Urothelium cell line (cell line): ENCODE measurements at regions not wholly inside any gene's neighbourhood (a gene's known extent, or its start where the extent isn't known, plus 50 kb on each side); places are given as distances from the start of the nearest gene placed in this dataset.
"Not testable (repeated sequence)": the region's sequence is repeated elsewhere in the genome, so short reads cannot be mapped to it uniquely, and the experiment has no call there.

Experiments used
- DNase-seq: peaks from one replicate; pipeline ENCODE4 v3.0.0; 2011; ENCODE audit warnings: low spot score, mixed read lengths
- FAIRE-seq: peaks from 2 replicates; lab custom pipeline; 2011; peaks lifted over from hg19 to GRCh38; lab: Jason Lieb, UNC

DNA sequence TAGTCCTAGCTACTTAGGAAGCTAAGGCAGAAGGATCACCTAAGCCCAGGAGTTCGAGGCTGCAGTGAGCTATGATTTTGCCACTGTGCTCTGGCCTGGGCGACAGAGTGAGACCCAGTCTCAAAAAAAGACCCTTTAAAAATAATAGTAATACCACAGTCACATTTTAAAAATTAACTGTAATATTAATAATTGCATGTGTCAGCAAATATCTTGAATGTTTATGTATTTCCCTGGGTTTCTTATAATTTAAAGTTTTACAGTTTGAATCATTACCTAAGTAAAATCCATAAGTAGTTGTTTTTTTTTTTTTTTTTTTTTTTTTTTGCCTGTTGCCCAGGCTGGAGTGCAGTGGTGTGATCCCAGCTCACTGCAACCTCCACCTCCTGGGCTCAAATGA is 69.2 kb downstream of the LYZL2 start:
- FAIRE-seq (no peak), DNase-seq (no peak)

DNA sequence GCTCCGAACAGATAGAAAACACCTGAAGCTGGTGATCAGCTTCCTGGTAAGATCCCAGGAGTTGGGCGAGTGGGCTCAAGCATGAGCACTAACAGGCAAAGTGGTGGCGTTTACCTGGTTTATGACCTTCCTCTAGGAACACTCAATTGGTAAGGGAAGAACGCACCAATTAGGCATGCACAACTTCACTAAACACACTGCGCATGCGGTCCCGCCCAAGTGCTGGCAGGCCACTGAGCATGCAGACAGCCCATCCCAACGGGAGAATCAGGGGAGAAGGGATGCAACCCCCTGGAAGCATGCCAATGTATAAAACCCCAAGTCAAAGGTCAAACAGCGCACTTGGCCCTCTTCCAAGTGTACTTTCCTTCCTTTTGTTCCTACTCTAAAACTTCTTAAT is 70.4 kb downstream of the LYZL2 start:
- DNase-seq = no peak

DNA sequence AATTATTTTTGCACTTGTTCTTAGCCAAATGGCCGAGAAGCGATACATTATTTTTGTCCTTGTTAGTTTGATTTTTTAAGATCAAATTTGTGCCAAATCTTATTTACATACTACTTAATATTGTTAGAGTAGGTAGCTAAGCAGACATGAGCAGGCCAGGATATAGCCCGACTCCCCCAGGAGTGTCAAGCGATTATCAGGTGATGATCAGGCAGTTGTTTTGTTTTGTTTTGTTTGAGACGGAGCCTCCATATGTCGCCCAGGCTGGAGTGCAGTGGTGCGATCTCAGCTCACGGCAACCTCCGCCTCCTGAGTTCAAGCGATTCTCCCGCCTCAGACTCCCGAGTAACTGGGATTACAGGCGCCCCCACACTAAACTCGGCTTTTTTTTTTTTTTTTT is 71.1 kb downstream of the LYZL2 start:
- FAIRE-seq (no peak), DNase-seq (no peak)

More for the DNA sequence above, 70.4 kb downstream of the LYZL2 start:
- peak; percentile 79 for FAIRE-seq

DNA sequence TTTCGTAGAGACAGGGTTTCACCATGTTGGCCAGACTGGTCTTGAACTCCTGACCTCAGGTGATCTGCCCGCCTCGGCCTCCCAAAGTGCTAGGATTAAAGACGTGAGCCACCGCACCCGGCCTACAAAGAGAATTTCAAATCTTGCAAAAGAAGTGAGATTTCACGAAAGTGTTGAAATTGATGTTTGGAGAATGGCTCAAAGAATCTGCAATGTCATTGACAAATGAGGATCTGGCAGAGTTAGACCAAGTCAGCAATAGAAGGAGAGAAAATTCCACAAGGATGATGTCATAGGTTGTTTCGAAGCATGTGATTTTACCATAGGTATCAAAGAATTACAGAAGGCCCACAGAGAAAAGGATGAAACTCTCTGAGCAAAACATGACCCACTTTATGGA is 71.7 kb downstream of the LYZL2 start:
- DNase-seq = peak; percentile 54
- FAIRE-seq = no peak

DNA sequence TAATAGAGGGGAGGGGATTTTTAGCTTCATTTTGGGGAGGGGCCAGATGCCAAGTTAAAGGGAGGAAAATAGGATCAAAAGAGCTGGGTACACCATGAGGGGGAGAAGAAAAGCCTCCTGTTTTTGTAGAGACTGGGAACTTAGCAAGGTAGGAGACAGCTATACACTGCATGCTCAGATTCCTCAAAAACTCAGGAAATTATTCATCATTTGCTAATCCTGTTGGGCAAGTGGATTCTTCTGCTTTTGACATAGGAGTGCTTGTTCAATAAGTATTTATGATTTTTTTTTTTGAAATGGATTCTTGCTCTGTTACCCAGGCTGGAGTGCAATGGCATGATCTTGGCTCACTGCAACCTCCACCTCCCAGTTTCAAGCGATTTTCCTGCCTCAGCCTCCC is 73.4 kb downstream of the LYZL2 start:
- FAIRE-seq (no peak), DNase-seq (no peak)

DNA sequence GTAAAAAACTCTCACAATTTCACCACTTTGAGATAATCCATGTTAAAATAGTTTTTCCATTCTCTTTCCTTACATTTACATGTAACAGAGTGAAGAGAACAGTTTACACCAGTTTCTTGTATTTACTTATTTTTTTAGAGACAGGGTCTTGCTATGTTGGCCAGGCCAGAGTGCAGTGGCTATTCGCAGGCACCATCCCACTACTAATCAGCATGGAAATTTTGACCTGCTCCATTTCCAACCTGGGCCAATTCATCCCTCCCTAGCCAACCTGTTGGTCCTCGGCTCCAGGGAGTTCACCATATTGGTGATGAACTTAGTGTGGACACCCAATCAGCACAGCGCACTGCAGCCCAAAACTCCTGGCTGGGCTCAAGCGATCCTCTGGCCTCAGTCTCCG is 74.1 kb downstream of the LYZL2 start:
- no peak for DNase-seq
- FAIRE-seq = no peak

DNA sequence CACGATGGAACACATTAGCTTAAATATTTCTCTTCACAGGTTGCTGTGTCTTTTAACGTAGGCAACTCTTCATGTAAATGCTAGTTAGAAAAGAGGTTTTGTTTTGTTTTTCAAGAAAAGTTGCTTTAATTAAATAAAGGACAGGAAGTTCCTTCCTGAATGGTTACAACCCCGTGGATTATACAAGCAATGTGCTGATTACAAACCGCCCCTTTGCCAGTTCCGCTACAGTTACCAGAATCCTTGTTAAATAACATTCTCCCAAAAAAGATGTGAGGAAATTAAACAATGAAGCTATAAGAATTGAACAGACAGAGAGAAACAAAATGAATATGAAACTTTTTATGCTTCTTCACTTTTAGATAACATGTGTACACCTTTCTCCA is 75.1 kb downstream of the LYZL2 start:
- no peak for FAIRE-seq
- no peak for DNase-seq

DNA sequence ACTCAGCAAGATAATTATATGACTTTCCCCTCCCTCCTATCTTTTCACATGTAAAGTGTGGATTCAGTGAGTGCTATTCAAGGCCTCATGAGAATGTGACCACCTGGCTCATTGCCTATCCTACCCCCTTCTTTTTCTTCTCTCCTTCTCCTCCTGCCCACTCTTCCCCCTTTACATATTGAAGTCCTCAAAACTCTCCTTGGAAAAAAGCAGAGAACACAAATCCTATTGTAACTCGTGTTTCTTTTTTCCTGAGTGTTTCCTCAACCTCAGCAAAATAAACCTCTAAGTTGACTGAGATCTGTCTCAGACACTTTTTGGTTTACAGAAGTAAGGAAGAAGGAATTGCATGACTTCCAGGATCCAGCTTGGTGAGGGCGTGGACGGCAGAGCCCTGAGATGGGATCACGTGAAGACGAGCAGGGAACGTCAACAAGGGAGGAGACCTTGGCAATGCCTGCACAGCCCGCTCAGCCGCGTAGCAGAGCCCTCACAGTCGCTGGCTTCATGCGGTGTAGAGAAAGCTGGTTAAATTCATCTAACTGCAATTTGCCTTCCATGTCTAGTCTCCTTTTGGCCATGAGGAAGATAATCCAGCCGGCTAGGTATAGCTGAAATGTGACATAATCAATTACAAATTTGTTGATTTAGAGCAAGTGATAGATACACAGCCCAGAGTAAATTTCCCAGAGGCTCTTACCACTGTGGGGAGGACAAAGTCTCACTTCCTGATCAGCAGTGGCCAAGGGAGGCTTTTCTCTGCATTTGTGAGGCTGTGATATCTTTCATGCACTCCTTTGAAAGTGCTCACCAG is 75.7 kb downstream of the LYZL2 start:
- DNase-seq = no peak

DNA sequence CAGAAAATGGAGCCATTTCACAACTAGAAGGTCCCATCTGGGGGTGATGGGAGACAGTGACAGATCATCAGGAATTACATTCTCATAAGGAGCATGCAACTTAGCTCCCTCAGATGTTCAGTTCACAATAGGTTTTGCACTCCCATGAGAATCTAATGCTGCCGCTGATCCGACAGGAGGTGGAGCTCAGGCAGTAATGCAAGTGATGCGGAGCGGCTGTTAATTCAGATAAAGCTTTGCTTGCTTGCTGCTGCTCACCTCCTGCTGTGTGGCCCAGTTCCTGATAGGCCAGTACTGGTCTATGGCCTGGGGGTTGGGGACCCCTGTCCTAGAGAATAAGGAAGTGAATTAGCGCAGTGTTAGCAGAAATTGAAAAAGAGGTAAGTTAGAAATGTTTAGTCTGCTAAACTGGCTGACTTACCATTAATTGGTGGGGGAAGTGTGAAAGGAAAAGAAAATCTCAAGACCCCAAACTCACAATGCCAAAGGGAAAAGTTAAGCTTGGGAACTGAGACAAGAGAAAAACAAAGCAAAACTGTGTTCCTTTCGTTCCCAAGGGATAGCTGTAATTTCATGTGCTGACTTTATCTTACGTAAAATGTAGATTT is 76.4 kb downstream of the LYZL2 start:
- DNase-seq = no peak
- FAIRE-seq = no peak

More for the DNA sequence above, 75.7 kb downstream of the LYZL2 start:
- FAIRE-seq = no peak

DNA sequence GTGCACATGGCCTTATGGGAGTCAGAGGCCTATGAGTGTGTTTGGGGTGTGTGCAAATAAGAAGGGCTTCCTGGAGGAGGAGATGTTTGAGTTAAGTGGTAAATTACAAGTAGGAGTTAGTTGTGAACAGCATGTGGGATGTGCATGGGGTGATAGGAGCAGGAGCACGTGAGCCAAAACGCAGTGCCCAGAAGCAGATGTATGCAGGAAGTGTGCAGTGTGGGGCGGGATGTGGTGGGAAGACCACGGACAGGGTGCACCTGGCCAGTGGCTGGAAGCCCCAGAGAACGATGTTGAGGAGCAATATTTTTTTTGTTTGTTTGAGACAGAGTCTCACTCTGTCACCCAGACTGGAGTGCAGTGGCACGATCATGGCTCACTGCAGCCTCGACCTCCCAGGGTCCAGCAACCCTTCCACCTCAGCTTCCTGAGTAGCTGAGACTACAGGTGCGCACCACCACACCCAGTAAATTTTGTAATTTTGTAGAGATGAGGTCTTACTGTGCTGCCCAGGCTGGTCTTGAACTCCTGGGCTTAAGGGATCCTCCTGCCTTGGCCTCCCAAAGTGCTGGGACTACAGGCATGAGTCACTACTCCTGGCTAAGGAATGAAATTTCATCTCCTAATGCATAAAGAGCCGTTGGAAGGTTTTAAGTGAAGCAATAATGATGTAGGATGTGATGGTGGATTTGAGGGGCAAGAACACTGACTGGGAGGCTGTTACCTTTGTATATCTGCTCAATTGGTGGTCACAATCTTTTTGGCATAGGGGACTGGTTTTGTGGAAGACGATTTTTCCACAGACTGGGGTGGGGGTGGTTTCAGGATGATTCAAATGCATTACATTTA is 78.4 kb downstream of the LYZL2 start:
- FAIRE-seq = no peak
- DNase-seq = no peak

DNA sequence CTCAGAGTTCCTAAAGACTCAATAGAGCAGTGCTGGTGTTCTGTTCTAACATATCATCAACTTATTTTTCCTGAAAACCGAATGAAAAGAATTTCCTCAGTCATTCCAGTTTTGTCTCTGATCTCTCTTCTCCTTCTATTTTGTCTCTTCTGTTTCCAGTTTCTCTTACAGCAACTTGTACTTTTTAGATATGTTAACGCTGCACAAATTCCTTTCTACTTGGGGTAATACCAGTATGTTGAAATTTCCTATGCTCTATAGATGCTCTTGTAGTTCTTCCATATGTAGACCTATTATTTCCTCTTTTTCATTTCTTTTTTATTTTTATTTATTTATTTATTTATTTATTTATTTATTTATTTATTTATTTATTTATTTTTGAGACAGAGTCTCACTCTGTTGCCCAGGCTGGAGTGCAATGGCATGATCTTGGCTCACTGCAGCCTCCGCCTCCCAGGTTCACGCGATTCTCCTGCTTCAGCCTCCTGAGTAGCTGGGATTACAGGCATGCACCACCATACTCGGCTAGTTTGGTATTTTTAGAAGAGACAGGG is 80.3 kb downstream of the LYZL2 start:
- DNase-seq, FAIRE-seq: not testable (repeated sequence)

DNA sequence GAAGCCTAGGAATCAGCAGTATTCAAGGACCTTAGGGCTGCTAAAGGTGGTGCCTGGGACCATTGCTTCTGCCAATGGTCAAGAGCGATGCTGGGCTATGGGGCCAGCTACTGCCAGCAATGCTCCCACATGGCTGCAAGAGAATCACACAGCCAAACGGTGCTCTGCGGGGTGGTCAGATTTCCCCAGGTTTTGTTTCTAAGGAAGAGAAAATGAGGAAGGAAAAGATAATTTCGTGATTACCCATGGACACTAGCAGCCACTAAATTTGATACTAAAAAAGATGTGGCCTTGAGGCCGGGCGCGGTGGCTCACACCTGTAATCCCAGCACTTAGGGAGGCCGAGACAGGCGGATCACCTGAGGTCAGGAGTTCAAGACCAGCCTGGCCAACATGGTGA is 83.0 kb downstream of the LYZL2 start:
- DNase-seq = no peak
- no peak for FAIRE-seq

DNA sequence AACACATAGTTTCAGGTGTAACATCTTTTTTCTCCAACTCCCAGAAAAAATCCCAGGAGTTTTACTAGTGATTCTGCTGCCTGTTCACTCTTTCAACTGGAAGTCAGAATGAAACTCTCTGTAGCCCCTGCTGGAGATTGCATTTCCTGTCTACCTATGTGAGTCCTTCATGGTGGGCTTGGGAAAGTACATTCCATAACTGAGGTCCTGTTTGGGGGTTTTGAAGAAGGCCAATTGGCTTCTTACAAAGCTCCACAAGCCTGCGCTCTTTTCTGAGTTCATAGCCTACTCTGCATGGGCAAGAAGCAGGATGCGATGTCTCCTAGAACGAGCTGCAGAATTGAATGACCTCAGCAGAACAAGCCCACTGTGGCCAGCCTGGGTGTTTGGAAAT is 86.7 kb downstream of the LYZL2 start:
- FAIRE-seq = no peak
- DNase-seq = no peak

DNA sequence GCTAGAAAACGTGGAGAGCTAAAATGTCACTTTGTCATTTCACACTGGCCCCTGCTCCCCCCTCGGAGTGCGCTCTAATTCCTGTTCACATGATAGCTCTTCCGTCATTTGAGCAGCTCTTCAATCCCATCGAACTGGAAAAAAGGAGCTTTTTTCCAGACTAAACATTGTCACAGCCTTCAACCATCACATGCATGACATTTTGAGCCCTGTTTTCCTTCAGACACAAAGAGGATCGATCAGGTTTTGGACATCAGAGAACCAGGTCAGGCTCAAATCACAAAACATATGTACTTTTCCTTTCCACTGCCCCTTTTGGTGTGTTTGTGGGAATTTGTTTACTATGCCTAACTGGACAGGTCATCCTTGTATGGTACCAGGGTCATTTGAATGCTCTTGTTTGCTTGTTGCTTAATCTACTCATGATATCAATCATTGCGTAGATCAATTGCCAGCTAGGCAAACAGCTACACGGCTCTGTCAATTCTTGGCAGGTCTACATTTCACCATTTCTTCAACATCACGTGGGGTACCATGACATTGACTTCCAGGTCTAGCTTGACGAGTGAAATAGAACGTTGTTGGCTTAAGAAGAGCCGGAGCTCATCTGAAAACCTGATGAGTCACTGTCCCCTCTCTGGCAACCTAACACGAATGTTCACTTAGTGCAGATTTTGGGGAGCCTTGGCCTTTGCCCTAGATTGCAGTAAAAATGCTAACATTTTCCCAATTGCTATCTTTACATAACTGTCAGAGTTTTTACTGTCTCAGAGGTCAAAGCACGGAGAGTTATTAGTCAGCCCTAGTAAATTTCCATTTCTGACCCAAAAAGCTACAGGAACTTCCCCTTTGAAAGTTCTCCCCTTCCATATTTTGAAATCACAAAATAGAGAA is 87.3 kb downstream of the LYZL2 start:
- FAIRE-seq (no peak), DNase-seq (no peak)

DNA sequence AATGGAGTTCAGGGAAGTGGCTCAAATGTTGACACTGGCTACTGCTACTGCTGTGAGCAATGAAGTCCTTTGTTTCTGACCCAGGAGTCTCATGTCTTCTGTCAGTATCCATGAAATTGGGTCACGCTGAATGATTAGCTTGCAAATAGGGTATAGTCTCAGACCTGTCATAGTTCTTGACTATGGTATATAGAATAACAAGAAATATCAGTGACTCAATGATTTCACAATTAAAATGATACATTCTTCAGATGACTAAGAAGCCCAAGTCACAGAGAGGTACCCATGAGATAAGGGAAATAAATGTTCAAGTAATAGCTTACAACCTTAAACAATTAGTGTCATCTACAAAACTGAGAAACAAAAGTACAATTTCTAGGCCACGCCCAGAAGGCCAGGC is 89.3 kb downstream of the LYZL2 start:
- peak; percentile 32 for FAIRE-seq
- DNase-seq = no peak

DNA sequence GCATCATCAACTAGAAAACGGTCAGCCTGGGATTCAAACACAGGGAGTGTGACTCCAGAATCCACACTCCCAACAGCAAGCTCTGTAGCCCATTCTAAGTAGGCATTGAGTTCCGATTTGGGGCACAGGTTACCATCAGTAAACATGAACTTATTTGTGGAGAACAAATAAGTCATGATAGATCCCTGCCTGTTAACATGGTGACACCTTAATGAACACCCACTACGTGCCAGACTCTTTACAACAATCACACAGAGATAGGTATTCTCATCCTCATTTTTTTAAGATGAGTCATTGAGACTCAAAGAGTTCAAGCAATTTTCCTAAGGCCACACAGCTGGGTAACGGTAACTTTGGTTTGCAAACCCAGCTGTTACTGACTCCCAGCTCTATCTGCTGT is 91.5 kb downstream of the LYZL2 start:
- FAIRE-seq (peak; percentile 42), DNase-seq (peak; percentile 73)

DNA sequence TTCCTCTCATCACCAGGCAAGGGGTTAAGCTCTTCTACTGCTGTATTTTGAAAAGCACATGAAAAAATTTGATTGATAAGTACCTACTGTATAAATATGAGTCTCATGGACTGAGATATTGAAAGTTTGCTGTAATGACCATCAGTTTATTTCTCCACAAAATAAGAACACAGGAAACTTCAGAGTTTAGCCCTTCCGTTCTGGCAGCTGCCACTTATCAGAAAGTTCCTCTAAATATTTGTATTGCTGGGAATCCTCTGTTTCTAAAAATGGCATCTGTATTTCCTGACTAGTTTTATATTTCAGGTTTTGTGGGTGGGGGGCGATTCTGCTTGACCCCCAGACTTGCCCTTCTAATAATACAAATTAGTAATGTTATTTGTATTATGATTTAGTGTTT is 92.0 kb downstream of the LYZL2 start:
- no peak for FAIRE-seq
- DNase-seq = no peak

DNA sequence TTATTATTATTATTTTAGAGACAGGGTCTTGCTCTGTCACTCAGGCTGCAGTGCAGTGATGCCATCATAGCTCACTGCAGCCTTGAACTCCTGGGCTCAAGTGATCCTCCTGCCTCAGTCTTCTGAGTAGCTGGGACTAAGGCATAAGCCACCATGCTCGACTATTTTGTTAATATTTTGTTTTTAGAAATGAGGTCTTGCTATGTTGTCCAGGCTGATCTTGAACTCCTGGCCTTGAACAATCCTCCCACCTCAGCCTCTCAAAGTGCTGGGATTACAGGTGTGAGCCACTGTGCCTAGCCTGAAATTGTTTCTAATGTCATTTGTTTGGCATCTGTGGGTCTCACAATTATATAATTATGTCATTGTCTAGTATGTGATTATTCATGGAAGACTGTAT is 92.4 kb downstream of the LYZL2 start:
- FAIRE-seq = not testable (repeated sequence)

DNA sequence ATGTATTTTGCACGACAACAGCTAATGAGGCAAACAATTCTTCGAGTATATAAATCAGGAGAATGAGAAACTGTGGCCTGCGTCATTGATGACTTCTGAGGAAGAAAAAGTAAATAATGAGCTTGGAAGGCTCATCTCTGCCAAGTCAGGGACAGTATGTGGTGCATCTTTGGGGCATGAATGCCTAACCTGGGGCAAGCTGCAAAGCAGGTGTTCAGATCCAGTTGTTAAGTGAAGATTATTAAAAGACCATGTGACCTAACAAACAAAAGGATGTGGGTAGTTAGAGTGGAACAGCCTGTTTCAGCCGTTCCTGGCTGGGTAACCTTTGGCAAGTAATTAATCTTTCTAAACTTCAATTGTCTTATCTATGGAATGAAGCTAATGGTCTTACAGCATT is 93.0 kb downstream of the LYZL2 start:
- DNase-seq = no peak
- no peak for FAIRE-seq

More for the DNA sequence above, 92.4 kb downstream of the LYZL2 start:
- DNase-seq = not testable (repeated sequence)

DNA sequence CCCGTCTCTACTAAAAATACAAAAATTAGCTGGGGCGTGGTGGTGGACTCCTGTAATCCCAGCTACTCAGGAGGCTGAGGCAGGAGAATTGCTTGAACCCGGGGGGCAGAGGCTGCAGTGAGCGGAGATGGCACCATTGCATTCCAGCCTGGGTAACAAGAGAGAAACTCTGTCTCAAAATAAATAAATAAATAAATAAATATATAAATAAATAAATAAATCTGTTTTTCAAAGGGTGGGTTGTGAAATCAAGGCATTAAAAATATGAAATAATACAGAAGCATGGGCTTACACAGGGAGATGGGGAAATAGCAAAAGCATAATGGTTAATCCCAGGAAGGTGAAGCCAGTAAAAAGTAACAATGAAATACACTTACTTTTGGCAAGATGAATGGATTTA is 93.9 kb downstream of the LYZL2 start:
- DNase-seq = no peak
- no peak for FAIRE-seq
